Mesenchymal stem cell (in vitro differentiated cells and primary cell): ENCODE measurements at regions not wholly inside any gene's neighbourhood (a gene's known extent, or its start where the extent isn't known, plus 50 kb on each side); places are given as distances from the start of the nearest gene placed in this dataset.
A peak's percentile ranks its signal among the peaks of the same experiment; 100 is the strongest.

Experiments used
- DNase-seq: peaks from one replicate; pipeline ENCODE4 v3.0.0-alpha.2; 2013
- H2AFZ ChIP-seq: one replicate; pipeline ENCODE4 v1.6.1; 2013; ENCODE audit warnings: low read depth, mild to moderate bottlenecking, control low read depth, inconsistent platforms, low read length, moderate library complexity
- H2AK5ac ChIP-seq: 2 replicates; pipeline ENCODE4 v1.6.1; 2013; ENCODE audit warnings: low read length, moderate library complexity, mild to moderate bottlenecking, inconsistent platforms; ENCODE audit not compliant: severe bottlenecking
- H2BK120ac ChIP-seq: one replicate; pipeline ENCODE4 v1.6.1; 2013; ENCODE audit warnings: low read depth, mild to moderate bottlenecking, inconsistent platforms, low read length, moderate library complexity
- H2BK12ac ChIP-seq, 2 experiments: one replicate each; pipeline ENCODE4 v1.6.1; 2013; ENCODE audit warnings: inconsistent platforms in 2 of 2, low read length in 2 of 2, mild to moderate bottlenecking in 2 of 2, moderate library complexity in 2 of 2, control low read depth in 1 of 2
- H2BK15ac ChIP-seq: one replicate; pipeline ENCODE4 v1.6.1; 2013; ENCODE audit warnings: mild to moderate bottlenecking, low read depth, inconsistent platforms; ENCODE audit not compliant: poor library complexity, severe bottlenecking
- H2BK5ac ChIP-seq: 2 replicates; pipeline ENCODE4 v1.6.1; 2013; ENCODE audit warnings: low read depth, mild to moderate bottlenecking, low read length, control low read depth, inconsistent platforms; ENCODE audit not compliant: poor library complexity, severe bottlenecking
- H3K14ac ChIP-seq, 2 experiments: one replicate each; pipeline ENCODE4 v1.6.1; 2013; ENCODE audit warnings: inconsistent platforms in 2 of 2, low read length in 2 of 2, control low read depth in 1 of 2, mild to moderate bottlenecking in 1 of 2, moderate library complexity in 1 of 2
- H3K18ac ChIP-seq, 2 experiments: one replicate each; pipeline ENCODE4 v1.6.1; 2013; ENCODE audit warnings: inconsistent platforms in 2 of 2, low read length in 2 of 2, control low read depth in 1 of 2, low read depth in 1 of 2, mild to moderate bottlenecking in 1 of 2
- H3K23ac ChIP-seq, 2 experiments: one replicate each; pipeline ENCODE4 v1.6.1; 2013; ENCODE audit warnings: inconsistent platforms in 2 of 2, low read length in 2 of 2, mild to moderate bottlenecking in 2 of 2, moderate library complexity in 2 of 2, control low read depth in 1 of 2
- H3K27ac ChIP-seq: 2 replicates; pipeline ENCODE4 v1.5.1; 2013; ENCODE audit warnings: mild to moderate bottlenecking, moderate library complexity, low read length, control low read depth, inconsistent platforms; ENCODE audit not compliant: poor library complexity, severe bottlenecking
- H3K27me3 ChIP-seq, 2 experiments: 2 replicates each; pipeline versions ENCODE4 v1.6.1 to v1.7.0; 2013; ENCODE audit warnings: low read length in 2 of 2, mild to moderate bottlenecking in 2 of 2, moderate library complexity in 2 of 2, control low read depth in 1 of 2, inconsistent platforms in 1 of 2; ENCODE audit not compliant: control insufficient read depth in 1 of 2, insufficient read depth in 1 of 2
- H3K36me3 ChIP-seq, 2 experiments: 2 replicates each; pipeline versions ENCODE4 v1.6.1 to v1.7.0; 2013; ENCODE audit warnings: low read length in 2 of 2, control low read depth in 1 of 2, inconsistent platforms in 1 of 2, low read depth in 1 of 2, mild to moderate bottlenecking in 1 of 2; ENCODE audit not compliant: insufficient read depth in 2 of 2, control insufficient read depth in 1 of 2
- H3K4ac ChIP-seq, 2 experiments: one replicate each; pipeline ENCODE4 v1.6.1; 2013; ENCODE audit warnings: inconsistent platforms in 2 of 2, low read length in 2 of 2, mild to moderate bottlenecking in 2 of 2, moderate library complexity in 2 of 2, control low read depth in 1 of 2, low read depth in 1 of 2
- H3K4me1 ChIP-seq: 2 replicates; pipeline ENCODE4 v1.6.1; 2013; ENCODE audit warnings: low read depth, low read length, control low read depth; ENCODE audit not compliant: control insufficient read depth, insufficient read depth
- H3K4me2 ChIP-seq: 2 replicates; pipeline ENCODE4 v1.6.1; 2013; ENCODE audit warnings: low read length, mild to moderate bottlenecking, inconsistent platforms; ENCODE audit not compliant: poor library complexity, severe bottlenecking
- H3K4me3 ChIP-seq, 2 experiments: 2 replicates each; pipeline versions ENCODE4 v1.5.1 to v1.7.0; 2013; ENCODE audit warnings: low read length in 2 of 2, mild to moderate bottlenecking in 2 of 2, control low read depth in 1 of 2, low read depth in 1 of 2; ENCODE audit not compliant: insufficient read depth in 1 of 2
- H3K79me1 ChIP-seq: replicated peaks from 2 replicates; pipeline ENCODE4 v1.6.1; 2013; ENCODE audit warnings: mild to moderate bottlenecking, control low read depth, low read length, inconsistent platforms; ENCODE audit not compliant: poor library complexity, severe bottlenecking
- H3K9ac ChIP-seq: 2 replicates; pipeline ENCODE4 v1.7.0; 2013; ENCODE audit warnings: mild to moderate bottlenecking, low read length, moderate library complexity
- H3K9me3 ChIP-seq: 2 replicates; pipeline ENCODE4 v1.7.0; 2013; ENCODE audit warnings: mild to moderate bottlenecking, low read length; ENCODE audit not compliant: control insufficient read depth
- H4K8ac ChIP-seq: one replicate; pipeline ENCODE4 v1.6.1; 2013; ENCODE audit warnings: inconsistent platforms, mild to moderate bottlenecking, low read length, moderate library complexity
- H4K91ac ChIP-seq: one replicate; pipeline ENCODE4 v1.6.1; 2013; ENCODE audit warnings: mild to moderate bottlenecking, low read length, inconsistent platforms
- WGBS: methylation state at CpG from one replicate; pipeline ENCODE4 v1.1.7; 2013; ENCODE audit warnings: mixed read lengths; 5-methylcytosine and 5-hydroxymethylcytosine counted together

GRCh38 chr14:28373721-28374120 is 392.9 kb upstream of the FOXG1 start:
- H3K27me3 ChIP-seq, result no peaks in the 10 kb centered on the region
- no peaks in the 10 kb centered on the region for H3K9me3 ChIP-seq
- no peak for DNase-seq
- no peak overlapping the region for H3K14ac ChIP-seq
- no peak overlapping the region for H3K4me3 ChIP-seq
- no peak overlapping the region for H2AFZ ChIP-seq
- no peak overlapping the region for H2AK5ac ChIP-seq
- no peak overlapping the region for H2BK12ac ChIP-seq
- H3K9ac ChIP-seq, result no peak overlapping the region
- H4K8ac ChIP-seq, result no peak overlapping the region
- no peak overlapping the region for H2BK15ac ChIP-seq
- no peaks in the 10 kb centered on the region for H3K36me3 ChIP-seq
- no peak overlapping the region for H4K91ac ChIP-seq
- H3K4ac ChIP-seq, result no peak overlapping the region
- H3K27ac ChIP-seq, result no peak overlapping the region
- no peak overlapping the region for H2BK5ac ChIP-seq
- no peaks in the 10 kb centered on the region for H3K79me1 ChIP-seq
- H3K4me1 ChIP-seq, result no peaks in the 10 kb centered on the region
- no CpG with 5 or more reads among the region's 3 CpGs for WGBS
- no peak overlapping the region for H2BK120ac ChIP-seq
- H3K4me2 ChIP-seq, result no peak overlapping the region
- no peak overlapping the region for H3K23ac ChIP-seq
- no peak overlapping the region for H3K18ac ChIP-seq

GRCh38 chr14:28375295-28375694 is 391.3 kb upstream of the FOXG1 start:
- DNase-seq, result no peak
- Histone ChIP-seq H3K4me2 (no peak overlapping the region), H3K23ac (no peak overlapping the region)

GRCh38 chr14:28381656-28382055 is 384.9 kb upstream of the FOXG1 start:
- Histone ChIP-seq H2AK5ac (no peak overlapping the region), H4K8ac (no peak overlapping the region), H3K9ac (no peak overlapping the region), H2BK12ac (no peak overlapping the region), H2BK15ac (no peak overlapping the region), H3K23ac (no peak overlapping the region), H3K4me3 (no peak overlapping the region), H3K4me1 (no peaks in the 10 kb centered on the region), H3K27ac (no peak overlapping the region), H3K9me3 (no peaks in the 10 kb centered on the region), H3K14ac (no peak overlapping the region), H2BK120ac (no peak overlapping the region), H3K27me3 (no peaks in the 10 kb centered on the region), H4K91ac (no peak overlapping the region), H3K4me2 (no peak overlapping the region), H2BK5ac (no peak overlapping the region), H3K36me3 (no peaks in the 10 kb centered on the region), H3K18ac (no peak overlapping the region), H3K4ac (no peak overlapping the region), H2AFZ (no peak overlapping the region), H3K79me1 (no peaks in the 10 kb centered on the region)
- WGBS, result 0% methylated on average over 1 of the region's 2 CpGs
- no peak for DNase-seq

More at GRCh38 chr14:28375295-28375694, 391.3 kb upstream of the FOXG1 start:
- Histone ChIP-seq H4K8ac (no peak overlapping the region), H2BK120ac (no peak overlapping the region), H2BK5ac (no peak overlapping the region), H3K4me3 (no peak overlapping the region), H3K79me1 (no peaks in the 10 kb centered on the region), H3K27ac (no peak overlapping the region), H3K36me3 (no peaks in the 10 kb centered on the region), H2AFZ (no peak overlapping the region), H2AK5ac (no peak overlapping the region), H2BK15ac (no peak overlapping the region), H3K9ac (no peak overlapping the region), H3K14ac (no peak overlapping the region), H3K9me3 (no peaks in the 10 kb centered on the region), H3K4me1 (no peaks in the 10 kb centered on the region), H4K91ac (no peak overlapping the region), H2BK12ac (no peak overlapping the region), H3K27me3 (no peaks in the 10 kb centered on the region), H3K4ac (no peak overlapping the region), H3K18ac (no peak overlapping the region)

- WGBS, result 58% methylated on average over 3 of the region's 7 CpGs
- H2AFZ ChIP-seq, result no peak overlapping the region
- H3K27me3 ChIP-seq, result no peaks in the 10 kb centered on the region
- no peak overlapping the region for H4K91ac ChIP-seq
- H3K14ac ChIP-seq, result no peak overlapping the region
- no peak overlapping the region for H3K18ac ChIP-seq
- no peaks in the 10 kb centered on the region for H3K9me3 ChIP-seq
- no peak overlapping the region for H3K4me3 ChIP-seq
- no peak overlapping the region for H4K8ac ChIP-seq
- no peak overlapping the region for H3K9ac ChIP-seq
- no peak overlapping the region for H3K4me2 ChIP-seq
- H3K23ac ChIP-seq, result no peak overlapping the region
- no peak overlapping the region for H2BK15ac ChIP-seq
- peak overlapping the region; percentile 20 for H3K27ac ChIP-seq
- no peaks in the 10 kb centered on the region for H3K79me1 ChIP-seq
- no peak overlapping the region for H3K4ac ChIP-seq
- H2BK12ac ChIP-seq, result no peak overlapping the region
- H2BK5ac ChIP-seq, result no peak overlapping the region
- DNase-seq, result peak; percentile 3
- H2AK5ac ChIP-seq, result no peak overlapping the region
- no peak overlapping the region for H2BK120ac ChIP-seq
- H3K4me1 ChIP-seq, result no peaks in the 10 kb centered on the region
- no peaks in the 10 kb centered on the region for H3K36me3 ChIP-seq
Observed at GRCh38 chr14:28382444-28383190, 384.0 kb upstream of the FOXG1 start.
